Tibial artery (tissue), 4 donors: ENCODE measurements at regions not wholly inside any gene's neighbourhood (a gene's known extent, or its start where the extent isn't known, plus 50 kb on each side); places are given as distances from the start of the nearest gene placed in this dataset.

Experiments used
- DNase-seq, 2 donors: peaks; one replicate each; pipeline ENCODE4 v3.0.0-alpha.2; 2019
- H3K27ac ChIP-seq, 2 donors: fragments of 200-600 bp; sonication (generic) in 1 of 2; 1 replicate in 1 of 2; 2 replicates in 1 of 2; pipeline ENCODE4 v1.5.1; 2018 to 2019; ENCODE audit warnings: mild to moderate bottlenecking in 1 of 2
- H3K27me3 ChIP-seq, 2 donors: fragments of 200-600 bp; sonication (generic) in 1 of 2; one replicate each; pipeline versions ENCODE4 v1.5.1 to v1.6.0; 2016 to 2019
- H3K36me3 ChIP-seq, 3 donors: fragments of 200-600 bp; sonication (generic) in 2 of 3; one replicate each; pipeline ENCODE4 v1.5.1; 2016 to 2019; ENCODE audit warnings: mild to moderate bottlenecking in 2 of 3
- H3K4me1 ChIP-seq, 4 donors: fragments of 200-600 bp; sonication (generic) in 2 of 4; 1 replicate in 3 of 4; 2 replicates in 1 of 4; pipeline ENCODE4 v1.5.1; 2016 to 2019
- H3K4me3 ChIP-seq, 2 donors: fragments of 200-600 bp; sonication (generic) in 1 of 2; 1 replicate in 1 of 2; 2 replicates in 1 of 2; pipeline ENCODE4 v1.5.1; 2018 to 2019; ENCODE audit warnings: mild to moderate bottlenecking in 2 of 2
- H3K9me3 ChIP-seq, 3 donors: fragments of 200-600 bp; sonication (generic) in 1 of 3; one replicate each; pipeline ENCODE4 v1.5.1; 2016 to 2019
- intact Hi-C: fragments of 100-400 bp; cut with DNase I; formaldehyde crosslinking; loops from one replicate; pipeline ENCODE4 v1.15.0; 2023; ENCODE audit warnings: low total_unique reads
- TF ChIP-seq, protein P1 (sequence below), 2 experiments: fragments of 200-600 bp in 1 of 2; fragments of 450-650 bp in 1 of 2; IDR thresholded peaks; one replicate each; pipeline ENCODE4 v1.5.1; 2017 to 2019; ENCODE audit warnings: antibody characterized with exemption in 2 of 2, mild to moderate bottlenecking in 1 of 2, moderate library complexity in 1 of 2

GRCh38 chr4:27678027-27678426 is 817.4 kb downstream of the STIM2 start:
- Histone ChIP-seq H3K9me3 (no peaks in the 10 kb centered on the region), H3K36me3 (no peaks in the 10 kb centered on the region), H3K4me3 (no peak overlapping the region), H3K4me1 (no peaks in the 10 kb centered on the region), H3K27ac (no peak overlapping the region), H3K27me3 (no peaks in the 10 kb centered on the region)
- DNase-seq: no peak
- TF ChIP-seq, protein P1, sequence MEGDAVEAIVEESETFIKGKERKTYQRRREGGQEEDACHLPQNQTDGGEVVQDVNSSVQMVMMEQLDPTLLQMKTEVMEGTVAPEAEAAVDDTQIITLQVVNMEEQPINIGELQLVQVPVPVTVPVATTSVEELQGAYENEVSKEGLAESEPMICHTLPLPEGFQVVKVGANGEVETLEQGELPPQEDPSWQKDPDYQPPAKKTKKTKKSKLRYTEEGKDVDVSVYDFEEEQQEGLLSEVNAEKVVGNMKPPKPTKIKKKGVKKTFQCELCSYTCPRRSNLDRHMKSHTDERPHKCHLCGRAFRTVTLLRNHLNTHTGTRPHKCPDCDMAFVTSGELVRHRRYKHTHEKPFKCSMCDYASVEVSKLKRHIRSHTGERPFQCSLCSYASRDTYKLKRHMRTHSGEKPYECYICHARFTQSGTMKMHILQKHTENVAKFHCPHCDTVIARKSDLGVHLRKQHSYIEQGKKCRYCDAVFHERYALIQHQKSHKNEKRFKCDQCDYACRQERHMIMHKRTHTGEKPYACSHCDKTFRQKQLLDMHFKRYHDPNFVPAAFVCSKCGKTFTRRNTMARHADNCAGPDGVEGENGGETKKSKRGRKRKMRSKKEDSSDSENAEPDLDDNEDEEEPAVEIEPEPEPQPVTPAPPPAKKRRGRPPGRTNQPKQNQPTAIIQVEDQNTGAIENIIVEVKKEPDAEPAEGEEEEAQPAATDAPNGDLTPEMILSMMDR (IDR thresholded peaks at IDR 0.05): no peak
- intact Hi-C loops: no loop called here

DNA sequence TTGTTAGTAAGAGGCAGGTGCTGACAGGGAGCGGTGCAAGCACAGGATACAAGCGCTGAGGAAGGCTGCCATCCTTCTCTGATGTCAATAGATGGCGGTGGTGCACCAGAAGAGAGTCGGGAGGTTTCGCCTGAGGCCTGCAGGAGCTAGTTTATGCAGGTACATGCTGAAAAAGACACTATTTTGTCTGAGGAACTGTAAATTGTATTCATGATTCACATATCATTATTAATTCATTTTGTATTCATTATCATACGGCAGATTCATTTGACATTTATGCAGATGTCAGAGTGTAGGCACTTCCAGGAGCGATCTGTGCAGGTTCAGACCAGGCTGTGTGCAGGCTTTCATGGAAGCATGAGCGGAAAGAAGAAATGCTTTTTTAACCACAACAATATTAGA is 824.0 kb downstream of the STIM2 start:
- intact Hi-C loops: no loop called here
- Histone ChIP-seq H3K4me1 (no peaks in the 10 kb centered on the region), H3K4me3 (no peak overlapping the region), H3K27ac (no peak overlapping the region), H3K36me3 (no peaks in the 10 kb centered on the region), H3K9me3 (no peaks in the 10 kb centered on the region), H3K27me3 (no peaks in the 10 kb centered on the region)
- TF ChIP-seq, protein P1 (IDR thresholded peaks at IDR 0.05): peak in 1 of 2 experiments; percentile 20
- DNase-seq: peak in 1 of 2 donors; percentile 23

DNA sequence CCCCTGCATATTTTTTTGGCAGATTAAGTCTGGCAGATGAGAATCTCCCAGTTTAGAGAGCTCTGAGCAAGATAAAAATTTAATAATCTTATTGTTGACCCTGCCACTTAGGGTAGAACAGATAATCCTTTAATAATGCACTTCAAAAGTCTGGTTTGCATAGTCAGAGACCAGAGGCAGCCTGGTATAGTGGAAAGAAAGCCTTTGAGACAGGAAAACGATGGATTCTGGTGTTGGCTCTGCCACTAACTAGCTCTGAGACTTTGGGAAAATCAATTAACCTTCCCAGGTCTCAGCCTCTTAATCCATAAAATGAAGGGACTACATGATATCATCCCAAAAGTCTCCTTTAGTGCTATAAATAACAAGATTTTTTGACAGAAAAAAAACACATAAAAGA is 824.5 kb downstream of the STIM2 start:
- DNase-seq: no peak
- no peak overlapping the region for H3K4me3 ChIP-seq
- TF ChIP-seq, protein P1 (IDR thresholded peaks at IDR 0.05): no peak
- intact Hi-C loops: no loop called here
- H3K4me1 ChIP-seq: no peaks in the 10 kb centered on the region
- H3K9me3 ChIP-seq: no peaks in the 10 kb centered on the region
- no peaks in the 10 kb centered on the region for H3K27me3 ChIP-seq
- H3K27ac ChIP-seq: no peak overlapping the region
- H3K36me3 ChIP-seq: no peaks in the 10 kb centered on the region

GRCh38 chr4:27685947-27686346 is 825.3 kb downstream of the STIM2 start:
- Histone ChIP-seq H3K27me3 (no peaks in the 10 kb centered on the region), H3K27ac (no peak overlapping the region), H3K9me3 (no peaks in the 10 kb centered on the region), H3K36me3 (no peaks in the 10 kb centered on the region), H3K4me3 (no peak overlapping the region), H3K4me1 (no peaks in the 10 kb centered on the region)
- intact Hi-C loops: no loop called here
- DNase-seq: no peak
- TF ChIP-seq, protein P1 (IDR thresholded peaks at IDR 0.05): no peak

- Histone ChIP-seq H3K4me3 (no peak overlapping the region), H3K9me3 (no peaks in the 10 kb centered on the region), H3K27ac (no peak overlapping the region), H3K27me3 (no peaks in the 10 kb centered on the region), H3K36me3 (no peaks in the 10 kb centered on the region), H3K4me1 (no peaks in the 10 kb centered on the region)
- TF ChIP-seq, protein P1 (IDR thresholded peaks at IDR 0.05): peak in 1 of 2 experiments; percentile 10
- DNase-seq: no peak
- intact Hi-C loops: no loop called here
Observed at GRCh38 chr4:27692158-27692557, 831.5 kb downstream of the STIM2 start.
